NT2/D1 (cell line): ENCODE measurements at regions not wholly inside any gene's neighbourhood (a gene's known extent, or its start where the extent isn't known, plus 50 kb on each side); places are given as distances from the start of the nearest gene placed in this dataset.

Experiments
- YY1 ChIP-seq: IDR thresholded peaks from 2 replicates; pipeline ENCODE4 v1.6.1; 2011; ENCODE audit not compliant: insufficient read length, insufficient read depth
- ZNF274 ChIP-seq: IDR thresholded peaks from 2 replicates; pipeline ENCODE4 v1.6.1; 2011; ENCODE audit warnings: mild to moderate bottlenecking, low read depth, low read length

- no peak for TF ChIP-seq ZNF274
- TF ChIP-seq YY1, result no peak
Observed at GRCh38 chrX:87098477-87098876, 419.1 kb upstream of the KLHL4 start.
